Endothelial cell of umbilical vein (primary cell): ENCODE measurements at regions not wholly inside any gene's neighbourhood (a gene's known extent, or its start where the extent isn't known, plus 50 kb on each side); places are given as distances from the start of the nearest gene placed in this dataset.

Experiments used
- EZH2 ChIP-seq: IDR thresholded peaks from 2 replicates; pipeline ENCODE4 v1.6.1; 2012; ENCODE audit warnings: borderline replicate concordance, low read depth, mild to moderate bottlenecking, moderate library complexity, low read length, inconsistent platforms; ENCODE audit not compliant: severe bottlenecking
- FOS ChIP-seq: IDR thresholded peaks from 2 replicates; pipeline ENCODE4 v1.6.1; 2011; ENCODE audit warnings: mild to moderate bottlenecking, low read length, moderate library complexity, borderline replicate concordance; ENCODE audit not compliant: insufficient read depth
- GATA2 ChIP-seq: IDR thresholded peaks from 2 replicates; pipeline ENCODE4 v1.7.0; 2011; ENCODE audit warnings: low read depth, mild to moderate bottlenecking, moderate library complexity, mixed read lengths, low read length; ENCODE audit not compliant: insufficient read length, insufficient read depth
- MYC ChIP-seq: IDR thresholded peaks from one replicate; pipeline ENCODE4 v1.6.1; 2011; ENCODE audit warnings: mild to moderate bottlenecking, low read depth, low read length
- POLR2A ChIP-seq: IDR thresholded peaks from 2 replicates; pipeline ENCODE4 v1.6.1; 2012; ENCODE audit warnings: low read depth, mild to moderate bottlenecking, control low read depth, low read length
- POLR2AphosphoS5 ChIP-seq: IDR thresholded peaks from 2 replicates; pipeline ENCODE4 v1.6.1; 2012; ENCODE audit warnings: low read depth, mild to moderate bottlenecking, control low read depth, low read length, moderate library complexity; ENCODE audit not compliant: insufficient read depth
- TF ChIP-seq, protein P1 (sequence below): IDR thresholded peaks from 2 replicates; pipeline ENCODE4 v1.6.1; 2011; ENCODE audit not compliant: insufficient read depth, insufficient read length
- TF ChIP-seq, protein P2 (sequence below), 2 donors: IDR thresholded peaks; 1 replicate in 1 of 2; 2 replicates in 1 of 2; pipeline ENCODE4 v1.5.1; 2011; ENCODE audit warnings: low read length in 2 of 2, mild to moderate bottlenecking in 2 of 2, moderate library complexity in 2 of 2, control low read depth in 1 of 2, inconsistent platforms in 1 of 2, low read depth in 1 of 2; ENCODE audit not compliant: insufficient read depth in 1 of 2; ENCODE audit errors: extremely low read depth in 1 of 2

DNA sequence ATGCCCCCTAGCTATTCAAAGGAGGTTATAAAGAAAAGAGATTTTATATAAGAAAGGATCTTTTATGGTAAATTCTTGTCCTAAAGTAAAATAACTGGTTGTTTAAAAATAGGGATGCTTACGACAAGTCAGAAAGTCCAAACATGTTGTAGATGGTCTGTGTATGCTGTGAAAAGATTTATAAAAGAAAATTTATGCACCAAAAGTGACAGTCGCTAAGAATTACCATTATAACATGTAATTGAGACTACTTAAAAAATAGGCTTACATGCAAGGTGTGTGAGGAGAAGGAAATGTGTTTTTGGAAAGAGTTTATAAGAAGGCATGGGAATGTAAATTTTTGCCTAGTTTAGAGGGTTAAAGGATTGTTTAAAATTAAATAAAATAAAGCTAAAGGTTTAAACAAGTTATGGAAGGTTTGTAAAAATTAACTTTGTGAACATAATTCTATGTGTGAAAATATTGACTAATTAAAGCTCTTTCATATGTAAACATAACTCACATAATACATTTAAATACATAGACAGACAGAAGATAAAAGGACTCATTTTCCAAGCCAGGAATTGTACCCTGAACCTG, 118.5 kb downstream of the LYZL1 start:
- TF ChIP-seq, protein P1, sequence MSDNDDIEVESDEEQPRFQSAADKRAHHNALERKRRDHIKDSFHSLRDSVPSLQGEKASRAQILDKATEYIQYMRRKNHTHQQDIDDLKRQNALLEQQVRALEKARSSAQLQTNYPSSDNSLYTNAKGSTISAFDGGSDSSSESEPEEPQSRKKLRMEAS = no peak
- TF ChIP-seq EZH2 (no peak), POLR2AphosphoS5 (no peak), POLR2A (no peak), GATA2 (no peak), MYC (no peak), FOS (no peak)
- TF ChIP-seq, protein P2, sequence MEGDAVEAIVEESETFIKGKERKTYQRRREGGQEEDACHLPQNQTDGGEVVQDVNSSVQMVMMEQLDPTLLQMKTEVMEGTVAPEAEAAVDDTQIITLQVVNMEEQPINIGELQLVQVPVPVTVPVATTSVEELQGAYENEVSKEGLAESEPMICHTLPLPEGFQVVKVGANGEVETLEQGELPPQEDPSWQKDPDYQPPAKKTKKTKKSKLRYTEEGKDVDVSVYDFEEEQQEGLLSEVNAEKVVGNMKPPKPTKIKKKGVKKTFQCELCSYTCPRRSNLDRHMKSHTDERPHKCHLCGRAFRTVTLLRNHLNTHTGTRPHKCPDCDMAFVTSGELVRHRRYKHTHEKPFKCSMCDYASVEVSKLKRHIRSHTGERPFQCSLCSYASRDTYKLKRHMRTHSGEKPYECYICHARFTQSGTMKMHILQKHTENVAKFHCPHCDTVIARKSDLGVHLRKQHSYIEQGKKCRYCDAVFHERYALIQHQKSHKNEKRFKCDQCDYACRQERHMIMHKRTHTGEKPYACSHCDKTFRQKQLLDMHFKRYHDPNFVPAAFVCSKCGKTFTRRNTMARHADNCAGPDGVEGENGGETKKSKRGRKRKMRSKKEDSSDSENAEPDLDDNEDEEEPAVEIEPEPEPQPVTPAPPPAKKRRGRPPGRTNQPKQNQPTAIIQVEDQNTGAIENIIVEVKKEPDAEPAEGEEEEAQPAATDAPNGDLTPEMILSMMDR (IDR thresholded peaks at IDR 0.05; ENCODE audit: extremely low read depth in 1 of 2, insufficient read depth in 1 of 2, low read depth in 1 of 2, low read length in 2 of 2) = no peak
